Liver (tissue), 8 donors: ENCODE measurements at regions not wholly inside any gene's neighbourhood (a gene's known extent, or its start where the extent isn't known, plus 50 kb on each side); places are given as distances from the start of the nearest gene placed in this dataset.

ENCODE experiments used
- DNase-seq: peaks from one replicate; pipeline ENCODE4 v3.0.0-alpha.2; 2017; ENCODE audit warnings: low spot score
- H3K27ac ChIP-seq, 2 donors: one replicate each; pipeline ENCODE4 v1.7.0; 2013; ENCODE audit warnings: inconsistent platforms in 2 of 2, low read length in 2 of 2, control low read depth in 1 of 2, low read depth in 1 of 2, mild to moderate bottlenecking in 1 of 2
- H3K27me3 ChIP-seq, 4 donors: one replicate each; pipeline versions ENCODE4 v1.6.1 to v1.7.0; 2013; ENCODE audit warnings: low read length in 3 of 4, inconsistent platforms in 1 of 4, mild to moderate bottlenecking in 1 of 4, moderate library complexity in 1 of 4; ENCODE audit not compliant: control insufficient read depth in 4 of 4, insufficient read depth in 4 of 4
- H3K36me3 ChIP-seq, 4 donors: one replicate each; pipeline versions ENCODE4 v1.6.1 to v1.7.0; 2013; ENCODE audit warnings: low read length in 3 of 4, mild to moderate bottlenecking in 3 of 4, low read depth in 1 of 4, moderate library complexity in 1 of 4; ENCODE audit not compliant: control insufficient read depth in 4 of 4, insufficient read depth in 3 of 4
- H3K4me1 ChIP-seq, 4 donors: one replicate each; pipeline versions ENCODE4 v1.6.1 to v1.7.0; 2013; ENCODE audit warnings: low read length in 3 of 4, mild to moderate bottlenecking in 3 of 4, moderate library complexity in 1 of 4; ENCODE audit not compliant: control insufficient read depth in 4 of 4, insufficient read depth in 4 of 4
- H3K4me3 ChIP-seq, 3 donors: one replicate each; pipeline versions ENCODE4 v1.6.1 to v1.7.0; 2013; ENCODE audit warnings: low read length in 3 of 3, control low read depth in 1 of 3, low read depth in 1 of 3, mild to moderate bottlenecking in 1 of 3
- H3K9ac ChIP-seq, 2 donors: one replicate each; pipeline ENCODE4 v1.7.0; 2013; ENCODE audit warnings: low read length in 2 of 2, mild to moderate bottlenecking in 2 of 2, moderate library complexity in 2 of 2, control low read depth in 1 of 2, low read depth in 1 of 2
- H3K9me3 ChIP-seq, 4 donors: one replicate each; pipeline versions ENCODE4 v1.6.1 to v1.7.0; 2013; ENCODE audit warnings: low read length in 3 of 4; ENCODE audit not compliant: control insufficient read depth in 4 of 4
- ATF3 ChIP-seq: IDR thresholded peaks from 2 replicates; pipeline ENCODE4 v1.6.1; 2016; ENCODE audit warnings: antibody characterized with exemption
- CTCF ChIP-seq: fragments of 150-350 bp; IDR thresholded peaks from 2 replicates; pipeline ENCODE4 v1.5.1; 2017; ENCODE audit warnings: improper control_type of control experiment, low read depth, low read length; ENCODE audit not compliant: missing input control
- EGR1 ChIP-seq, 2 donors: IDR thresholded peaks; 2 replicates each; pipeline ENCODE4 v1.6.1; 2016 to 2018; ENCODE audit warnings: antibody characterized with exemption in 2 of 2, low read depth in 2 of 2
- FOXA1 ChIP-seq: IDR thresholded peaks from 2 replicates; pipeline ENCODE4 v1.6.1; 2016; ENCODE audit warnings: antibody characterized with exemption
- FOXA2 ChIP-seq: IDR thresholded peaks from 2 replicates; pipeline ENCODE4 v1.6.1; 2016; ENCODE audit warnings: antibody characterized with exemption
- HNF4G ChIP-seq: IDR thresholded peaks from 2 replicates; pipeline ENCODE4 v1.6.1; 2016; ENCODE audit warnings: antibody characterized with exemption
- JUND ChIP-seq, 2 donors: IDR thresholded peaks; 2 replicates each; pipeline ENCODE4 v1.6.1; 2016; ENCODE audit warnings: antibody characterized with exemption in 2 of 2
- MAX ChIP-seq: IDR thresholded peaks from 2 replicates; pipeline ENCODE4 v1.6.1; 2016; ENCODE audit warnings: antibody characterized with exemption
- NR2F2 ChIP-seq: IDR thresholded peaks from 2 replicates; pipeline ENCODE4 v1.6.1; 2016; ENCODE audit warnings: antibody characterized with exemption
- REST ChIP-seq: IDR thresholded peaks from 2 replicates; pipeline ENCODE4 v1.6.1; 2016; ENCODE audit warnings: antibody characterized with exemption, mild to moderate bottlenecking
- RXRA ChIP-seq, 2 donors: IDR thresholded peaks; 2 replicates each; pipeline ENCODE4 v1.6.1; 2017 to 2018; ENCODE audit warnings: antibody characterized with exemption in 2 of 2, mild to moderate bottlenecking in 1 of 2
- SP1 ChIP-seq: IDR thresholded peaks from 2 replicates; pipeline ENCODE4 v1.6.1; 2018; ENCODE audit warnings: antibody characterized with exemption, mild to moderate bottlenecking
- TAF1 ChIP-seq: conservative IDR thresholded peaks from 2 replicates; pipeline ENCODE4 v1.6.1; 2016; ENCODE audit warnings: antibody characterized with exemption, mild to moderate bottlenecking
- YY1 ChIP-seq: IDR thresholded peaks from 2 replicates; pipeline ENCODE4 v1.6.1; 2016; ENCODE audit warnings: antibody characterized with exemption, mild to moderate bottlenecking
- WGBS: extraction: QIAGEN DNeasy Blood & Tissue Kit; methylation state at CpG from one replicate; pipeline ENCODE4 v1.1.7; 2013; 5-methylcytosine and 5-hydroxymethylcytosine counted together
- donor health status: healthy.
- donor health status: healthy.
- donor health status: healthy.
- donor health status: healthy.
- donor health status: healthy.

- H3K27ac ChIP-seq, result no peak overlapping the region
- 57% methylated on average over 5 of the region's 5 CpGs for WGBS
Measured at GRCh38 chr13:39196965-39197646, 158.8 kb downstream of the NHLRC3 start.

GRCh38 chr13:39197647-39198007 is 159.4 kb downstream of the NHLRC3 start:
- Histone ChIP-seq H3K27ac (no peak overlapping the region), H3K9ac (no peak overlapping the region)
- TF ChIP-seq SP1 (no peak), HNF4G (no peak), ATF3 (no peak), FOXA1 (no peak), MAX (no peak), YY1 (no peak), EGR1 (IDR thresholded peaks at IDR 0.05; ENCODE audit: low read depth in 2 of 2) (no peak), RXRA (IDR thresholded peaks at IDR 0.05) (no peak), NR2F2 (no peak)

More at GRCh38 chr13:39196965-39197646, 158.8 kb downstream of the NHLRC3 start:
- TF ChIP-seq FOXA2 (no peak), CTCF (no peak), ATF3 (no peak), NR2F2 (no peak), RXRA (IDR thresholded peaks at IDR 0.05) (no peak), JUND (IDR thresholded peaks at IDR 0.05) (no peak), MAX (no peak), EGR1 (IDR thresholded peaks at IDR 0.05; ENCODE audit: low read depth in 2 of 2) (no peak), REST (no peak), TAF1 (no peak), YY1 (no peak)
- no peak overlapping the region for H3K4me3 ChIP-seq
- H3K27me3 ChIP-seq, result no peaks in the 10 kb centered on the region
- H3K36me3 ChIP-seq, result no peaks in the 10 kb centered on the region
- DNase-seq, result no peak
- H3K4me1 ChIP-seq, result no peaks in the 10 kb centered on the region
- no peaks in the 10 kb centered on the region for H3K9me3 ChIP-seq
- H3K9ac ChIP-seq, result no peak overlapping the region

More at GRCh38 chr13:39197647-39198007, 159.4 kb downstream of the NHLRC3 start:
- no peaks in the 10 kb centered on the region for H3K36me3 ChIP-seq
- H3K4me3 ChIP-seq, result no peak overlapping the region
- no peak for DNase-seq
- H3K27me3 ChIP-seq, result no peaks in the 10 kb centered on the region
- H3K4me1 ChIP-seq, result no peaks in the 10 kb centered on the region
- H3K9me3 ChIP-seq, result no peaks in the 10 kb centered on the region
